ENCODE measurements at regions not wholly inside any gene's neighbourhood (a gene's known extent, or its start where the extent isn't known, plus 50 kb on each side); places are given as distances from the start of the nearest gene placed in this dataset.

- TF ChIP-seq POLR2A (IDR thresholded peaks at IDR 0.05; ENCODE audit: low read length), result no peak
- TF ChIP-seq GATA1 (IDR thresholded peaks at IDR 0.05; ENCODE audit: low read depth, low read length), result no peak
Observed at GRCh38 chr18:25434745-25435144, 82.8 kb upstream of the ZNF521 start.
